ENCODE measurements at regions not wholly inside any gene's neighbourhood (a gene's known extent, or its start where the extent isn't known, plus 50 kb on each side); places are given as distances from the start of the nearest gene placed in this dataset.

- no peak for DNase-seq (ENCODE audit: low spot score)
These were observed 273.2 kb upstream of the MPDZ start for GRCh38 chr9:13552606-13553215.

GRCh38 chr9:13550519-13550918 lies 271.0 kb upstream of the MPDZ start:
- no peak for DNase-seq (ENCODE audit: low spot score)

- DNase-seq (ENCODE audit: low spot score) = no peak
These were observed 269.0 kb upstream of the MPDZ start for GRCh38 chr9:13548535-13548934.

- no peak for DNase-seq (ENCODE audit: low spot score)
These were observed 255.6 kb upstream of the MPDZ start for GRCh38 chr9:13535141-13535540.

GRCh38 chr9:13534006-13534405 lies 254.5 kb upstream of the MPDZ start:
- no peak for DNase-seq (ENCODE audit: low spot score)

- no peak for DNase-seq (ENCODE audit: low spot score)
These were observed 252.9 kb upstream of the MPDZ start for GRCh38 chr9:13532407-13532806.

GRCh38 chr9:13529321-13530104 lies 250.0 kb upstream of the MPDZ start:
- no peak for DNase-seq (ENCODE audit: low spot score)

- no peak for DNase-seq (ENCODE audit: low spot score)
These were observed 244.8 kb upstream of the MPDZ start for GRCh38 chr9:13524245-13524644.

- no peak for DNase-seq (ENCODE audit: low spot score)
These were observed 240.6 kb upstream of the MPDZ start for GRCh38 chr9:13520069-13520468.

GRCh38 chr9:13513716-13514444 lies 234.4 kb upstream of the MPDZ start:
- DNase-seq (ENCODE audit: low spot score) = peak; percentile 59

- DNase-seq (ENCODE audit: low spot score) = no peak
These were observed 233.8 kb upstream of the MPDZ start for GRCh38 chr9:13513286-13513685.

- no peak for DNase-seq (ENCODE audit: low spot score)
These were observed 229.2 kb upstream of the MPDZ start for GRCh38 chr9:13508681-13509080.

GRCh38 chr9:13508086-13508485 lies 228.6 kb upstream of the MPDZ start:
- no peak for DNase-seq (ENCODE audit: low spot score)

GRCh38 chr9:13505797-13506196 lies 226.3 kb upstream of the MPDZ start:
- no peak for DNase-seq (ENCODE audit: low spot score)

GRCh38 chr9:13503599-13503998 lies 224.1 kb upstream of the MPDZ start:
- no peak for DNase-seq (ENCODE audit: low spot score)

- DNase-seq (ENCODE audit: low spot score) = no peak
These were observed 223.0 kb upstream of the MPDZ start for GRCh38 chr9:13502484-13502883.

GRCh38 chr9:13501018-13501417 lies 221.5 kb upstream of the MPDZ start:
- DNase-seq (ENCODE audit: low spot score) = no peak

- no peak for DNase-seq (ENCODE audit: low spot score)
These were observed 220.5 kb upstream of the MPDZ start for GRCh38 chr9:13500034-13500433.

GRCh38 chr9:13493697-13494096 lies 214.2 kb upstream of the MPDZ start:
- no peak for DNase-seq (ENCODE audit: low spot score)

GRCh38 chr9:13491493-13492424 lies 212.3 kb upstream of the MPDZ start:
- DNase-seq (ENCODE audit: low spot score) = no peak

GRCh38 chr9:13491138-13491492 lies 211.6 kb upstream of the MPDZ start:
- DNase-seq (ENCODE audit: low spot score) = no peak

GRCh38 chr9:13487936-13488335 lies 208.4 kb upstream of the MPDZ start:
- DNase-seq (ENCODE audit: low spot score) = no peak

Data from ecto neural progenitor cell (in vitro differentiated cells).